Stimulated activated naive CD4-positive, alpha-beta T cell treated with Interleukin-2 at 50 U/mL for 16 hours (primary cell): ENCODE measurements at regions not wholly inside any gene's neighbourhood (a gene's known extent, or its start where the extent isn't known, plus 50 kb on each side); places are given as distances from the start of the nearest gene placed in this dataset.

Experiments used
- DNase-seq: peaks from one replicate; lab custom pipeline; 2025; lab: John Stamatoyannopoulos, UW

GRCh38 chr2:220053919-220054318, 426.5 kb downstream of the SLC4A3 start:
- no peak for DNase-seq

DNA sequence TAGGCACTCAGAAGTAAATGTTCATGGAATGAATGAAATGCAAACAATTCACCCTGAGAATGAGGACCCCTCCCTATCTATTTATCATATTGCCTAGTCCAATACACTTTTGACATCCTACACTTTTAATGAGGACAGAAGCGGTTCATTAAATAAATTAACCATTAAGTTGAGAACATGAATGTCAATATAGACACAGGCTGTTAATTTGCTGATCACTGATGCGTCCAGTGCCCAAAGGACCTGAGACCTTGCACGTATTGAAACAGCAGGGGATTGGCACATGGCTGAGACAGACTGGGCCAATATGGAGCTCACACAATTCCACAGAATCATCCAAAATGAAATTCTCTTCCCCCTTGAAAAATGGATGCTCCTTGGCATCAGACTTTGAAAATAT, 430.0 kb downstream of the SLC4A3 start:
- DNase-seq = no peak

- no peak for DNase-seq
Measured at GRCh38 chr2:220057916-220058315, 430.5 kb downstream of the SLC4A3 start.

DNA sequence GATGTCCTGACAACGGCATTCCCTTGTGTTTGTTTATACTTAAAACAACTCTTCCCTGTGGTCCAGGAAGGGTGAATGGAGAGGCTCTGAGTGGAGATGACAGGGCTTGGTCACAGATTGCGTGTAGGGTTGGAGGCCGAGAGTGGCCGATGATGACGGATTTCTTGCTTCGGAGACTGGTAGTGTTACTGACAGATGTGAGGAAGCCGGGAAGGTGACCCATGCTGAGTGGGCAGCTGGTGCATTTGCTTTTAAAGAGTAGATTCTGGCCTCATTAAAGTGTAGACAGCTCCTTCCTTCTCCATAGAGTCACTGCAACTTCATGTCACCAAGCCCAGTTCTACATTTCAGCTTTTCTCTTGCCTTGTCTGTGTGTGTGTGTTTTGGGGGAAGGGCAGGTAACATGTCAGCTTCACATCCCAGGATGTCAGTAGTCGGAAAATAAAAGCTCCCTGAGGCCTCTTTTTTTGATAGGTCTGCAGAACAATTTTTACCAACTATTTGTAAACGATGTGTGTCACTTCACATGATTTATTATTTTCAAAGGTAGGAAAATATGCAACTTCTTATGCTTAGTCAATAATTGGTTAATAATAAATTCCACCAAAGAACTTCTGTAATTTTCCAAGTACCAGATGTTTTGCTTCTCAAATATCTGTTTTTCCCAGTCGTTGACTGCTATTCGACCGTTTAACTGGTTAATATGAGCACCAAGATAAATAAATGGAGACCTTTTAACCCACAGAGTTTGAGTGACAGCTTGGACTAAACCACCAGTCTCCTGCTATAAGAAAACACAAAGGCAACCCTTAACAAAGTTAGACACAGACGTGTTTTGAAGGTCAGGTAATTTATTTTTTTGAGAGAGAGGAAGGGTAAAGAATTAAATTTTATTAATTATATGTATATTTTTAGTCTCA, 436.9 kb downstream of the SLC4A3 start:
- no peak for DNase-seq

DNA sequence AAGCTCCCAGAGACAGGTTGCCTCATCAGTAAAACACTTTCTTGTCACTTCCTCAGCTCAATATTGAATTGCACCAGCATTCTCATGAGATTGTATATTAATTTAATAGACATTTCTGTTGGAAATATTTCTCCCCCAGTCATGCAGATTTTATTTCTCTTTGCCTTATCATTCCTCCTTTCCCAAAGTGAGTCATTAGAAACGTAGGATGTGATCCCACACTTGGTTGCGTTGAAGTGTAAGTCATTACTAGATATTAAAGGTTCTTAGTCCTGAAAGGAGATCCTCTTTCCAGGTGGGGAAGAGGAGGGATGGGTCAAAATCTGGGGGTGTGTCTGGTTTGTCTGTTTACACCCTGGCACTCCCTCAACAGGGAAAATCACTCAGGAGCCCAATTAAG, 438.2 kb downstream of the SLC4A3 start:
- DNase-seq = no peak

- DNase-seq = no peak
Measured at GRCh38 chr2:220068846-220069245, 441.4 kb downstream of the SLC4A3 start.

- DNase-seq = no peak
Measured at GRCh38 chr2:220070349-220070748, 442.9 kb downstream of the SLC4A3 start.

- DNase-seq = no peak
Measured at GRCh38 chr2:220071696-220072095, 444.3 kb downstream of the SLC4A3 start.

GRCh38 chr2:220072669-220073220, 445.3 kb downstream of the SLC4A3 start:
- DNase-seq = no peak

DNA sequence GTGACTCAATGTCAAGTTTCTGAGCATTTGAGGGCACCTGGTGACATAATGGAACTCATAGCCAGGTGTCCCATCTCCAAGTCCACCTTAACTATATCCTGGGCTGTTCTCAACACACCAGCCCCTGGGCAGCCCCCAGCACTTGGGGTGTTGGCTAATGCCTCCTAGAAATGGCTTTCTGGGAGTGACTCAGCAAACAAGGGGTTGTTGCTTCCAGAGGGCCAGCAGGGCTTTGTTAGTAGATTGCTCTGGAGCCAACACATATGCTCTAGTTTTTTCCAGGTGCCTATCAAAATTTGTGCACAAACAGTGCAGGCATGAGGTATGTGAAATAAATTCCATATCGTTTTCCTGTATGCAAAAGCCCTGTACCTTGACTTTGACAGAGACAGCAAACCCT, 448.4 kb downstream of the SLC4A3 start:
- no peak for DNase-seq

GRCh38 chr2:220076734-220077133, 449.3 kb downstream of the SLC4A3 start:
- no peak for DNase-seq

- DNase-seq = no peak
Measured at GRCh38 chr2:220077488-220077887, 450.1 kb downstream of the SLC4A3 start.

DNA sequence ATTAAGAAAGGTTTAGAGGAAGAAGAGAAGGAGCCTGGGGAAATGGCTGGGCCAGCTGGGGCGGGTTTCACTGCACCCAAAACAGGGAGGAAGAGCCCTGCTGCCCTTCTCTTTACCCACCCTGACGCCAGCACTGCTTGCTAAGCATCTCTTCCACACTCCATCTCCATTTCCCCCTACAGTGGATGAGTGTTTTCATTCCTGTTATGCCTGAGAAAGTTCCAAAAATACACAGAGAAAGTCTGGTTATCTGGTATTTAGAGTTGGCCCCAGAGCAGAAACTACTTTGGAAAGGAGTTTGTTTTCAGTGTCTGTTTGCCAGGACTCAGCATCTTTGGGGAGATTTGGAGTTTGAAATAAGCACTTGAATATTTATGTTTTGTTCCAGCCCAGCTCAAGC, 451.0 kb downstream of the SLC4A3 start:
- DNase-seq = no peak

DNA sequence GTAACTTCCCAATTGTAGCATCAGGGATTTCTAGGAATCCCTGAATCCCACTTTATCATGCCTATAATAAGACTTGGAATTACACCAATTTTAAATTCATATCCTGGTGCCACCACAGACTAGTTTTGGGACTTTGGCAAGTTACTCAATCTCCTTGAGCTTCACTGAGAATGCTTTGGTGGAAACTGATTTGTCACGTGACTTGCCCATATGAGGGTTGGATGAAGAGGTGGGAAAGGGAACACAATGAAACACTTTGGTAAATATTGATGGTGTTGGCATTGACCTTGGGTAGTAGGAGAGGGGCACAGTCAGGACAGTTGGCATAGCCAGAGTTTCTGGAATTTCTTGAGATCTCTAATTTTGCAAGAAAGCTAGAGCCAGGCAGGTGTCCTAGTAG, 452.2 kb downstream of the SLC4A3 start:
- no peak for DNase-seq

GRCh38 chr2:220081171-220081570, 453.7 kb downstream of the SLC4A3 start:
- no peak for DNase-seq

DNA sequence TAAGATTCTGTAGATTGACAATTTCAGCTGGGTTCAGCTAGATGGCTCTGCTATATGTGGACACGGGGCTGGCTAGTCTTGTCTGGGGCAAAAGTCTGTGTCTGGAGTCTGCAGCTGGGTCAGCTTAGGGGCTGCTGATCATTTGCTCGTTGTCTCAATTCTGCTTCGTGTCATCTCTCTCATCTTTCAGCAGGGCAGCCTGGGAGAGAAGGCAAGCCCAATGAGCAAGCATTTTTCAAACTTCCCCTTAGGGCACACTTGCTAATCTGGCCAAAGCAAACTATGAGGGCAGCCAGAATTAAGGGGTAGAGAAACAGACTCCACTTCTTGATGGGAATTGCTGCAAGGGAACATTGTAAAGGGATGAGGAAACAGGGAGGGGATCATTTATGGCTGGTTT, 462.6 kb downstream of the SLC4A3 start:
- no peak for DNase-seq

DNA sequence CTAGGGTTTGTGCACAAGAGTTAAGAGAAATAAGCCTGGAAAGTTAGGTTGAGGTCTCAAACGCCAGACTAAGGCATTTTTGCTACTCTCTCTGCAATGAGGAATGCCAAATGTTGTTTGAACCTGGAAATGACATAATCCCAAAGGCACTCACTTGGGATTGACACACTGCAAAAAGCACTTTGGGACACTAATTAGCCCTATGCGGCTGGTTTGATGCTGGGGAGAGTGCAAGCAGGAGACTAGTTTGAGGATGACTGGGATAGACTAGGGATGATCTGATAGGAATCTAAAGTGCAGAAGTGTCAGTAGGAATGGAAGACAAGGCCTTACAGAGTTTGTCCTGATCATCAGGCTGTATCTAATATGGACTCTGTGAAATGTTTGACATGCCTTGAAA, 469.0 kb downstream of the SLC4A3 start:
- DNase-seq = no peak

DNA sequence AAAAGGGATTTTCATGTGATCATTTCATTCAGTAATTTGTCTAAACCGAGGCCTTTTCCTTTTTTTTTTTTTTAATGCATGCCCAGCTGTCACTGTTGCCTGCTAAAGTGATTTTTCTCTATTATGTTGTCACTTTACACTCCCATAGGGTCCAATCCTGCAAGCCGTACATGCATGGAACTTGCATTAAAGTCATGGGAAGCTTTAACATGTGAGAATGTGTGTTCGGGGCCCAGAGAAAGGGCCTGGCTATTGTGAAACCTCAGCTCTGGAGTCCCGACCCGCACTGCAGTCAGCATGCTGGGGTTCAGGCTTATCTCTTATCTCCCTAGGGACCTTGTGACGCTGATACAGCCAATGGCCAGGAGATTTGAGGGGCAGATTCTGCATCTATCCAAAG, 474.6 kb downstream of the SLC4A3 start:
- DNase-seq = no peak

GRCh38 chr2:220103596-220103995, 476.2 kb downstream of the SLC4A3 start:
- DNase-seq = no peak

DNA sequence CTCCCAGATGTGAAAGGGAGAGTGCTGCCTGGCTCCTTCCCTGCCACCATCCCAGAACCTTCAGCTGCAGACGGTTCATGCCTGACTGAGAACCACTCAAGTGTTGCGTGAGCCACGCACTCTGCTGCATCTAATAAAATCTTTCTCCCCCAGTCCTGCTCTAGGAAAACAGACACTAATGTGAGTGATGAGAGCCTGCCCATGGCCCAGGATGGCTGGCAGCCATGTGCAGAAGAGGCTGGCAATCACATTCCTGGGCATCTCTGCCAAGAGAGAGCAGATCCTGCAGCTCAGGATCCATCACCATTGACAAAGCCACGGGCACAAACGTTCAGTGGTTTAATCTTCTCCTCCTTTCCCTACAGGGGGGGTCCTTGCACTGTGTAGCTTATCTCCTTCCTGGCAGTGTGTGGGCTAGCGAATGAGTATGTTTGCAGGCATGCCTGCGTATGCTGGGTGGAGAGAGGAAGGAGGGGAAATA, 477.5 kb downstream of the SLC4A3 start:
- no peak for DNase-seq

DNA sequence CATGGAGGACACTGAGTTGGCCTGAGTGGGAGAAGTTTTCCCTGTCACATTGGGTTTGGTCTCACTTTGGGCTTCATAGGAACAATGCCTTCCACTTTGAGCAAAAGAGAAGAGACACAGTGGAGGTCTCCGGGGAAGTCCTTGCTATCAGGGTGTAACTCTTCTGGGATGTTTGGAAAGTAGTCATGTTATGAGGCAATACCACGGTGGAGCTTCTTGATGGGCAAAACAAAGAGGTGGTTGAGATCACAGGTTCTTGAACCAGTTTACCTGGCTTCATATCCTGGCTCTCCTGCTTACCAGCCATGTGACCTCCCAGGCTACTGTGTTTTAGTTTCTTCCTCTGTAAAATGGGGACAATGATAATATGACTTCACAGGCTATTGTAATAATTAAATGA, 478.6 kb downstream of the SLC4A3 start:
- DNase-seq = no peak

DNA sequence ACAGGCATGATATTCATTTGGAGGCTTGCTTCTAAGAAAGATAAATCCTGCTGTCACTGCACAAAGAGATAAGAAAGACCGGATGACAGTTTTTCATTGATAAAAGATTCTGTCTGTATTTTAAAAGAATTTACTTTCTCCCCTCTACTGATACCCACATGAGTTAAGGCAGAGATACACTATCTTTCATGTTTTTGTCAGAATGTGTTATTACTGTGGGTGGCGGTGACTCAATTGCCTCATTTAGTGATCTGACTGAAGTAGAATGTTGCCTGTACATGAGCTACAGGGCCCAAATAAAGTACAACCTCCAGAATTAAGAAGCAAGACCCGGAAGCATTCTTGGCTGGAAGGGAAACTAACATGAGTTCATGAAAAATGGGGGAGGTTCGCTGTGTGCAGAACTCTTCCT, 480.0 kb downstream of the SLC4A3 start:
- no peak for DNase-seq

DNA sequence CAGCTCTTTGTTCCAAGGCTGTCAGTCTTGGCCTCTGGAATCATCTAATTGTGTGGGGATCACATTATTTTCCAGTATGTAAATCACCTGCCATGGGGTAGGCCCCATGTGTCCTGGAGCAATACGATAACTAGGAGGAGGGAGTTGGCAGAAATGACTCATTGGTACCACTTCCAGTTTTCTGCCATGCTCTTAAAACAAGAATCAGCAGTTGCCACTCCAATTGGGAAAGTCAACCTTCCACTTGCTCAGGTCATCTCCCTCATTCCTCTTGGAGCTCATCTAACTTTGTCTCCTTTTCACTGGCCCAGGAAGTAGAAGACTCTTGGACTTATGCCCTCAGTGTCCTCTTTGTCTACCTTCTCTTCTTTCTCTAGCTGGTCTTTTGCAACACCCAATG, 487.0 kb downstream of the SLC4A3 start:
- no peak for DNase-seq

DNA sequence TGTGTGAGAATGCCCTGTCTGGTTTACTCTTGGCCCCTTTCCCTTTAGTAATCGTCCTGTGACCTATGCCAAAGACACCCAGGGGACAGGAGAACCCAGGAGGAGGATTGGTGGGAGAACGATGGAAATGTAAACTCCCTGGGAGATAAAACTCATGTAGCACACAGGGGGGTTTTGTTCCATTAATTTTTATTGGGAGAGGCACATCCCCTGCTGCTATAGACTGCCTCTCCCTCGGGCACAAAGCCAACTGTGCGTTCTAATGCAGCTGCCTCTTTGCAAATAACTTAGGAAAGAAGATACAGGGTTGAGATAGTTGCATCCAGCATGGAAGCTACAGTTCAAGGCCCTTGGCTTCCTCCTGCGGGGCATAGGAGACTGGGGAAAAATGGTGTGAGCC, 489.6 kb downstream of the SLC4A3 start:
- no peak for DNase-seq
